ENCODE measurements at regions not wholly inside any gene's neighbourhood (a gene's known extent, or its start where the extent isn't known, plus 50 kb on each side); places are given as distances from the start of the nearest gene placed in this dataset.
A peak's percentile ranks its signal among the peaks of the same experiment; 100 is the strongest.
"Not testable (repeated sequence)": the region's sequence is repeated elsewhere in the genome, so short reads cannot be mapped to it uniquely, and the experiment has no call there.

- DNase-seq (ENCODE audit: low spot score) (no peak), FAIRE-seq (no peak)
These were observed 562.1 kb downstream of the DACH1 start for GRCh38 chr13:71304861-71305260.

GRCh38 chr13:71303144-71303543 is 563.9 kb downstream of the DACH1 start:
- FAIRE-seq, result no peak
- DNase-seq (ENCODE audit: low spot score), result no peak

GRCh38 chr13:71300602-71301001 is 566.4 kb downstream of the DACH1 start:
- FAIRE-seq, result no peak
- no peak for DNase-seq (ENCODE audit: low spot score)

- no peak for FAIRE-seq
- no peak for DNase-seq (ENCODE audit: low spot score)
These were observed 575.2 kb downstream of the DACH1 start for GRCh38 chr13:71291842-71292146.

- DNase-seq (ENCODE audit: low spot score) (peak; percentile 59), FAIRE-seq (no peak)
These were observed 575.8 kb downstream of the DACH1 start for GRCh38 chr13:71290963-71291841.

- not testable (repeated sequence) for FAIRE-seq; DNase-seq (ENCODE audit: low spot score)
These were observed 577.0 kb downstream of the DACH1 start for GRCh38 chr13:71289980-71290379.

- no peak for FAIRE-seq
- DNase-seq (ENCODE audit: low spot score), result no peak
These were observed 581.3 kb downstream of the DACH1 start for GRCh38 chr13:71285700-71286099.

- DNase-seq (ENCODE audit: low spot score) (no peak), FAIRE-seq (no peak)
These were observed 588.5 kb downstream of the DACH1 start for GRCh38 chr13:71278512-71278911.

GRCh38 chr13:71274923-71275608 is 591.9 kb downstream of the DACH1 start:
- no peak for FAIRE-seq
- no peak for DNase-seq (ENCODE audit: low spot score)

- FAIRE-seq, result no peak
- no peak for DNase-seq (ENCODE audit: low spot score)
These were observed 605.7 kb downstream of the DACH1 start for GRCh38 chr13:71261256-71261655.

- DNase-seq (ENCODE audit: low spot score) (no peak), FAIRE-seq (no peak)
These were observed 606.8 kb downstream of the DACH1 start for GRCh38 chr13:71260246-71260645.

- FAIRE-seq, result no peak
- no peak for DNase-seq (ENCODE audit: low spot score)
These were observed 611.4 kb downstream of the DACH1 start for GRCh38 chr13:71255633-71256032.

GRCh38 chr13:71254384-71254783 is 612.6 kb downstream of the DACH1 start:
- no peak for FAIRE-seq
- no peak for DNase-seq (ENCODE audit: low spot score)

GRCh38 chr13:71252184-71252704 is 614.8 kb downstream of the DACH1 start:
- no peak for DNase-seq (ENCODE audit: low spot score)
- no peak for FAIRE-seq

- no peak for DNase-seq (ENCODE audit: low spot score)
- no peak for FAIRE-seq
These were observed 615.6 kb downstream of the DACH1 start for GRCh38 chr13:71251292-71251951.

- FAIRE-seq (no peak), DNase-seq (ENCODE audit: low spot score) (no peak)
These were observed 618.0 kb downstream of the DACH1 start for GRCh38 chr13:71249011-71249410.

- no peak for FAIRE-seq
- no peak for DNase-seq (ENCODE audit: low spot score)
These were observed 622.8 kb downstream of the DACH1 start for GRCh38 chr13:71244161-71244560.

- DNase-seq (ENCODE audit: low spot score) (no peak), FAIRE-seq (no peak)
These were observed 624.8 kb downstream of the DACH1 start for GRCh38 chr13:71242201-71242600.

GRCh38 chr13:71240911-71241310 is 626.1 kb downstream of the DACH1 start:
- DNase-seq (ENCODE audit: low spot score) (no peak), FAIRE-seq (no peak)

- DNase-seq (ENCODE audit: low spot score), result no peak
- FAIRE-seq, result no peak
These were observed 629.7 kb downstream of the DACH1 start for GRCh38 chr13:71237332-71237731.

- DNase-seq (ENCODE audit: low spot score) (no peak), FAIRE-seq (no peak)
These were observed 647.1 kb downstream of the DACH1 start for GRCh38 chr13:71219698-71220415.

All from RCC 7860 (cell line).